PC-3 (cell line): ENCODE measurements at regions not wholly inside any gene's neighbourhood (a gene's known extent, or its start where the extent isn't known, plus 50 kb on each side); places are given as distances from the start of the nearest gene placed in this dataset.

Source experiments
- ATAC-seq: fragments of 200-7000 bp; cut with Tn5 transposase; 2 replicates; pipeline ENCODE4 v1.9.1; 2020; ENCODE audit warnings: mild to moderate bottlenecking, moderate library complexity
- BruUV-seq: library from RNA; stranded (reverse); fragments of 400-500 nt; replicated peaks from 2 replicates; lab custom pipeline; 2021; lab: Mats Ljungman, UMichigan
- CTCF ChIA-PET: fragments of 300-600 bp; sonication (Branson Sonifier 250); formaldehyde crosslinking; loops from one replicate; lab custom pipeline; 2022; ENCODE audit warnings: antibody characterized with exemption; lab: Charles Lee
- POLR2A ChIA-PET: fragments of 300-600 bp; sonication (Branson Sonifier 250); formaldehyde crosslinking; loops from one replicate; lab custom pipeline; 2022; ENCODE audit warnings: antibody characterized with exemption; ENCODE audit not compliant: unreplicated experiment; lab: Charles Lee
- DNase-seq: peaks from one replicate; pipeline ENCODE4 v3.0.0-alpha.2; 2015
- H2AFZ ChIP-seq: fragments of 300-600 bp; sonication (generic); 2 replicates; pipeline ENCODE4 v1.6.0; 2016; ENCODE audit warnings: antibody characterized with exemption, low read length
- H3F3A ChIP-seq: fragments of 300-600 bp; sonication (generic); one replicate; pipeline ENCODE4 v1.6.0; 2017; ENCODE audit warnings: antibody characterized with exemption, low read length, control low read depth, mild to moderate bottlenecking; ENCODE audit not compliant: unreplicated experiment
- H3K27ac ChIP-seq: fragments of 300-600 bp; sonication (generic); 2 replicates; pipeline ENCODE4 v1.5.1; 2016; ENCODE audit warnings: mild to moderate bottlenecking, low read length
- H3K27me3 ChIP-seq: fragments of 300-600 bp; sonication (generic); 2 replicates; pipeline ENCODE4 v1.6.1; 2016; ENCODE audit warnings: low read length, mixed read lengths
- H3K36me3 ChIP-seq: fragments of 300-600 bp; sonication (generic); 2 replicates; pipeline ENCODE4 v1.6.1; 2016; ENCODE audit warnings: low read depth, mixed run types, low read length, mixed read lengths
- H3K4me1 ChIP-seq: fragments of 300-600 bp; sonication (generic); 2 replicates; pipeline ENCODE4 v1.5.1; 2016; ENCODE audit warnings: low read length; ENCODE audit not compliant: insufficient read depth
- H3K4me2 ChIP-seq: fragments of 300-600 bp; sonication (generic); 2 replicates; pipeline ENCODE4 v1.6.0; 2016; ENCODE audit warnings: low read length
- H3K4me3 ChIP-seq: fragments of 300-600 bp; sonication (generic); 2 replicates; pipeline ENCODE4 v1.5.1; 2016; ENCODE audit warnings: mild to moderate bottlenecking, low read length, mixed read lengths
- H3K79me2 ChIP-seq: fragments of 300-600 bp; sonication (generic); 2 replicates; pipeline ENCODE4 v1.6.1; 2017; ENCODE audit warnings: low read length, mixed read lengths
- H3K9ac ChIP-seq: fragments of 300-600 bp; sonication (generic); 2 replicates; pipeline ENCODE4 v1.6.0; 2016; ENCODE audit warnings: mild to moderate bottlenecking, low read length
- H3K9me2 ChIP-seq: fragments of 300-600 bp; sonication (generic); replicated peaks from 2 replicates; pipeline ENCODE4 v1.6.1; 2016; ENCODE audit warnings: mixed run types, low read length, mixed read lengths
- H3K9me3 ChIP-seq: fragments of 300-600 bp; sonication (generic); 2 replicates; pipeline ENCODE4 v1.6.1; 2016; ENCODE audit warnings: low read length, mixed read lengths
- H4K20me1 ChIP-seq: fragments of 300-600 bp; sonication (generic); 2 replicates; pipeline ENCODE4 v1.6.1; 2016; ENCODE audit warnings: low read length, mixed read lengths
- EZH2 ChIP-seq: fragments of 300-600 bp; sonication (generic); IDR thresholded peaks from one replicate; pipeline ENCODE4 v1.6.1; 2017; ENCODE audit warnings: antibody characterized with exemption, mild to moderate bottlenecking, low read length; ENCODE audit not compliant: unreplicated experiment
- EZH2phosphoT487 ChIP-seq: fragments of 300-600 bp; sonication (generic); IDR thresholded peaks from 2 replicates; pipeline ENCODE4 v1.6.1; 2018; ENCODE audit warnings: mild to moderate bottlenecking, antibody characterized with exemption, low read length, borderline replicate concordance
- intact Hi-C: fragments of 100-400 bp; cut with micrococcal nuclease; formaldehyde crosslinking; loops from 2 replicates; pipeline ENCODE4 v1.9.0; 2023
- TF ChIP-seq, protein P1 (sequence below): fragments of 300-600 bp; sonication (generic); conservative IDR thresholded peaks from 2 replicates; pipeline ENCODE4 v1.5.1; 2017; ENCODE audit warnings: antibody characterized with exemption, low read depth, mild to moderate bottlenecking, low read length

- Histone ChIP-seq H4K20me1 (no peaks in the 10 kb centered on the region), H3F3A (no peaks in the 10 kb centered on the region), H3K79me2 (no peaks in the 10 kb centered on the region), H2AFZ (no peak overlapping the region), H3K36me3 (no peaks in the 10 kb centered on the region), H3K4me1 (no peaks in the 10 kb centered on the region), H3K4me3 (no peak overlapping the region), H3K27ac (no peak overlapping the region), H3K9ac (no peak overlapping the region), H3K4me2 (no peak overlapping the region), H3K9me2 (no peaks in the 10 kb centered on the region), H3K27me3 (0 out of 2 replicates have a peak, but pooled peaks cover 10% of the 10 kb centered on the region), H3K9me3 (no peaks in the 10 kb centered on the region)
- no peak for ATAC-seq
- intact Hi-C loops: no loop called here
- ChIA-PET CTCF (interaction anchor here (0.7 kb wide), 1 partner anchor 1041 kb away, joined by 7 read pairs; no protein-coding TSS in a partner anchor), POLR2A (no interaction called here)
- no TSS peak for BruUV-seq
- DNase-seq: no peak
- TF ChIP-seq EZH2phosphoT487 (no peak), EZH2 (no peak)
- TF ChIP-seq, protein P1, sequence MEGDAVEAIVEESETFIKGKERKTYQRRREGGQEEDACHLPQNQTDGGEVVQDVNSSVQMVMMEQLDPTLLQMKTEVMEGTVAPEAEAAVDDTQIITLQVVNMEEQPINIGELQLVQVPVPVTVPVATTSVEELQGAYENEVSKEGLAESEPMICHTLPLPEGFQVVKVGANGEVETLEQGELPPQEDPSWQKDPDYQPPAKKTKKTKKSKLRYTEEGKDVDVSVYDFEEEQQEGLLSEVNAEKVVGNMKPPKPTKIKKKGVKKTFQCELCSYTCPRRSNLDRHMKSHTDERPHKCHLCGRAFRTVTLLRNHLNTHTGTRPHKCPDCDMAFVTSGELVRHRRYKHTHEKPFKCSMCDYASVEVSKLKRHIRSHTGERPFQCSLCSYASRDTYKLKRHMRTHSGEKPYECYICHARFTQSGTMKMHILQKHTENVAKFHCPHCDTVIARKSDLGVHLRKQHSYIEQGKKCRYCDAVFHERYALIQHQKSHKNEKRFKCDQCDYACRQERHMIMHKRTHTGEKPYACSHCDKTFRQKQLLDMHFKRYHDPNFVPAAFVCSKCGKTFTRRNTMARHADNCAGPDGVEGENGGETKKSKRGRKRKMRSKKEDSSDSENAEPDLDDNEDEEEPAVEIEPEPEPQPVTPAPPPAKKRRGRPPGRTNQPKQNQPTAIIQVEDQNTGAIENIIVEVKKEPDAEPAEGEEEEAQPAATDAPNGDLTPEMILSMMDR: no peak
Measured at GRCh38 chr22:26842103-26842502, 184.7 kb downstream of the MIAT start.

DNA sequence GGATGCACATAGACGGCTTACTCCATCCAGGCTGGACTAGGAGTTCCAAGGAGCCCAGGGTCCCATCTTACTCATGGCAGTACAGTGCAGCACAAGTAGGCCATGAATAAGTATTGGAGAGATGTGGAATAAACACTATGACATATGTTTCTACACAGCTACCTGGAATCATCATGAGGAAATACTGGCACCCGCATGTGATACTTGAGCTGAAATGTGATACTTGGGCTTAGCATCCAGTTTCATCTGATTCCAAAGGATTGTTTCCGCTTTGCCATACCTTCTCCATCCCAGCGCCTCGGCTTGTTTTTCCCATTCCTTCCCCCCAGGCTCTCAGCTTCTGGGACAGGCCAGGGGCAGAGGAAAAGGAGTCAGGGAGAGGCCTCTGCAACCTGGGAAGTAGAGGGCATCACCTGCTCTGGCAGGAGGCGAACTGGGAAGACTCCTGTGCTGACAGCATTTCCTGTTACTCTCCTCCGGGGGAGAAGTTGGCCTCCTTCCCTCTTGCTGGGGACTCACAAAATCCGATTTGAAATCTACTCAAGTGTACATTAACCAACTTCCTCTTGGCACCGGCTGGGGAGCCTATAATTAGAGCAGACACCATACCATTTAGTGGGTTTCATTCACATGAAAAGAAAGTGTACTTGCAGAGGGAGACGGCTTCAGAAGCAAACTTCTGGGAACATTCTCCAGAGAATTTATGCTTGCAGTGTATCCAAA is 187.8 kb downstream of the MIAT start:
- POLR2A ChIA-PET: no interaction called here
- Histone ChIP-seq H3K9ac (no peak overlapping the region), H3K36me3 (no peaks in the 10 kb centered on the region), H4K20me1 (no peaks in the 10 kb centered on the region), H3K79me2 (no peaks in the 10 kb centered on the region), H3F3A (no peaks in the 10 kb centered on the region), H3K9me3 (no peaks in the 10 kb centered on the region), H3K4me3 (no peak overlapping the region), H3K4me2 (no peak overlapping the region), H3K27ac (no peak overlapping the region), H3K27me3 (0 out of 2 replicates have a peak, but pooled peaks cover 2% of the 10 kb centered on the region), H2AFZ (no peak overlapping the region), H3K9me2 (no peaks in the 10 kb centered on the region), H3K4me1 (no peaks in the 10 kb centered on the region)
- TF ChIP-seq EZH2 (no peak), EZH2phosphoT487 (no peak)
- TF ChIP-seq, protein P1: no peak
- CTCF ChIA-PET: no interaction called here
- ATAC-seq (no peak), DNase-seq (no peak)
- BruUV-seq: no TSS peak
- intact Hi-C loops: no loop called here

GRCh38 chr22:26846076-26846475 is 188.7 kb downstream of the MIAT start:
- H3K27ac ChIP-seq: no peak overlapping the region
- no peaks in the 10 kb centered on the region for H3K9me3 ChIP-seq
- no peak overlapping the region for H2AFZ ChIP-seq
- H3K79me2 ChIP-seq: no peaks in the 10 kb centered on the region
- H4K20me1 ChIP-seq: no peaks in the 10 kb centered on the region
- ATAC-seq (no peak), DNase-seq (no peak)
- H3K27me3 ChIP-seq: no peaks in the 10 kb centered on the region
- ChIA-PET CTCF (no interaction called here), POLR2A (no interaction called here)
- no peak overlapping the region for H3K9ac ChIP-seq
- intact Hi-C loops: no loop called here
- no peaks in the 10 kb centered on the region for H3K36me3 ChIP-seq
- no peaks in the 10 kb centered on the region for H3K4me1 ChIP-seq
- H3K9me2 ChIP-seq: no peaks in the 10 kb centered on the region
- no peak overlapping the region for H3K4me3 ChIP-seq
- H3F3A ChIP-seq: no peaks in the 10 kb centered on the region
- no peak overlapping the region for H3K4me2 ChIP-seq
- TF ChIP-seq EZH2 (no peak), EZH2phosphoT487 (no peak)
- TF ChIP-seq, protein P1: no peak
- BruUV-seq: no TSS peak
